Nephron (organoid): ENCODE measurements at regions not wholly inside any gene's neighbourhood (a gene's known extent, or its start where the extent isn't known, plus 50 kb on each side); places are given as distances from the start of the nearest gene placed in this dataset.
A peak's percentile ranks its signal among the peaks of the same experiment; 100 is the strongest.

ENCODE experiments used
- H3K27ac Mint-ChIP-seq, 3 experiments: 2 replicates each; pipeline ENCODE4 v1.8.0; 2020; ENCODE audit warnings: mixed read lengths in 3 of 3, mild to moderate bottlenecking in 2 of 3, moderate library complexity in 1 of 3
- H3K27me3 Mint-ChIP-seq: 2 replicates; pipeline ENCODE4 v1.8.0; 2021; ENCODE audit warnings: low read depth, mild to moderate bottlenecking, moderate library complexity, mixed read lengths
- H3K36me3 Mint-ChIP-seq: 2 replicates; pipeline ENCODE4 v1.8.0; 2020; ENCODE audit warnings: low read depth, mixed read lengths
- H3K4me1 Mint-ChIP-seq: 2 replicates; pipeline ENCODE4 v1.8.0; 2020; ENCODE audit warnings: mixed read lengths
- H3K4me3 Mint-ChIP-seq, 3 experiments: 2 replicates each; pipeline ENCODE4 v1.8.0; 2020; ENCODE audit warnings: mild to moderate bottlenecking in 3 of 3, mixed read lengths in 3 of 3, moderate library complexity in 2 of 3
- H3K9me3 Mint-ChIP-seq: 2 replicates; pipeline ENCODE4 v1.8.0; 2020; ENCODE audit warnings: mixed read lengths
- TF ChIP-seq, protein P1 (sequence below), 3 experiments: fragments of 200-600 bp; sonication (generic); IDR thresholded peaks; one replicate each; pipeline ENCODE4 v1.5.0; 2021; ENCODE audit warnings: antibody characterized with exemption in 3 of 3; ENCODE audit not compliant: unreplicated experiment in 3 of 3

DNA sequence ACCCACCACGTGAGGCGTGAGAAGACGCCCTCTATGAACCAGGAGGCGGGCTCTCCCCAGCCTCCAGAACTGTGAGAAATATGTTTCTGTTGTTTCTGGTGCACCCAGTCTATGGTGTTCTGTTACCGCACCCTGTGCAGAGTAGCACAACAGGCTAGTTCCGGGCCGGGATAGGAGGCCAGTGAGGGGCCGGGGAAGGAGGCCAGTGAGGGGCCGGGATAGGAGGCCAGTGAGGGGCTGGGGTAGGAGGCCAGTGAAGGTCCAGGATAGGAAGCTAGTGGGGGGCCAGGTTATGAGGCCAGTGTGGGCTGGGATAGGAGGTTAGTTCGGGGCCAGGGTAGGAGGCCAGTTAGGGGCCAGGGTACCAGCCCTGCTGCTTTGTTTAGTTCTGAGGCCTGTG, 204.6 kb downstream of the BARX2 start:
- Mint-ChIP-seq H3K9me3 (no peaks in the 10 kb centered on the region), H3K27ac (no peak overlapping the region), H3K4me1 (peaks cover 14% of the 10 kb centered on the region), H3K27me3 (peaks cover 12% of the 10 kb centered on the region), H3K4me3 (no peak overlapping the region), H3K36me3 (no peaks in the 10 kb centered on the region)
- TF ChIP-seq, protein P1, sequence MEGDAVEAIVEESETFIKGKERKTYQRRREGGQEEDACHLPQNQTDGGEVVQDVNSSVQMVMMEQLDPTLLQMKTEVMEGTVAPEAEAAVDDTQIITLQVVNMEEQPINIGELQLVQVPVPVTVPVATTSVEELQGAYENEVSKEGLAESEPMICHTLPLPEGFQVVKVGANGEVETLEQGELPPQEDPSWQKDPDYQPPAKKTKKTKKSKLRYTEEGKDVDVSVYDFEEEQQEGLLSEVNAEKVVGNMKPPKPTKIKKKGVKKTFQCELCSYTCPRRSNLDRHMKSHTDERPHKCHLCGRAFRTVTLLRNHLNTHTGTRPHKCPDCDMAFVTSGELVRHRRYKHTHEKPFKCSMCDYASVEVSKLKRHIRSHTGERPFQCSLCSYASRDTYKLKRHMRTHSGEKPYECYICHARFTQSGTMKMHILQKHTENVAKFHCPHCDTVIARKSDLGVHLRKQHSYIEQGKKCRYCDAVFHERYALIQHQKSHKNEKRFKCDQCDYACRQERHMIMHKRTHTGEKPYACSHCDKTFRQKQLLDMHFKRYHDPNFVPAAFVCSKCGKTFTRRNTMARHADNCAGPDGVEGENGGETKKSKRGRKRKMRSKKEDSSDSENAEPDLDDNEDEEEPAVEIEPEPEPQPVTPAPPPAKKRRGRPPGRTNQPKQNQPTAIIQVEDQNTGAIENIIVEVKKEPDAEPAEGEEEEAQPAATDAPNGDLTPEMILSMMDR (IDR thresholded peaks at IDR 0.05; ENCODE audit: unreplicated experiment in 3 of 3), result no peak

DNA sequence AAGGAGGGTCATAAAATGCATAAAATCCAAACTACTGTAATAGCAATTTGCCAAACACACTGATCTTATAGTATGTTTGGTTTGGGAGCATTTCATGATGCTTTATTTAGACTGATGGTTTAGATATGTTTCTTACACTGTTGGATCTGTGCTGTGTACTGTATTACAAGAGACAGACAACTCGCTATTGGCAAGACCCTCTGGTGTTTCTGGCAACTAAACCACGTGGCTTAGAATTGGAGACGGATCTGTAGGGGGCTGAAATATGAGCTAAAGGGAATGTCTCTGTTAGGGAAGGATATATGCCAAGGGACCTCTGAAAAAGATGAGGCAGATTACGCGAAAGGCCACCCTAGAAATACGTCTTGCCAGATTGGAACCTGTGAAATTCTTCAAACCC, 208.7 kb downstream of the BARX2 start:
- peak overlapping the region in 2 of 3 experiments; percentile 12 to 16 for H3K27ac Mint-ChIP-seq
- peaks cover 14% of the 10 kb centered on the region for H3K4me1 Mint-ChIP-seq

DNA sequence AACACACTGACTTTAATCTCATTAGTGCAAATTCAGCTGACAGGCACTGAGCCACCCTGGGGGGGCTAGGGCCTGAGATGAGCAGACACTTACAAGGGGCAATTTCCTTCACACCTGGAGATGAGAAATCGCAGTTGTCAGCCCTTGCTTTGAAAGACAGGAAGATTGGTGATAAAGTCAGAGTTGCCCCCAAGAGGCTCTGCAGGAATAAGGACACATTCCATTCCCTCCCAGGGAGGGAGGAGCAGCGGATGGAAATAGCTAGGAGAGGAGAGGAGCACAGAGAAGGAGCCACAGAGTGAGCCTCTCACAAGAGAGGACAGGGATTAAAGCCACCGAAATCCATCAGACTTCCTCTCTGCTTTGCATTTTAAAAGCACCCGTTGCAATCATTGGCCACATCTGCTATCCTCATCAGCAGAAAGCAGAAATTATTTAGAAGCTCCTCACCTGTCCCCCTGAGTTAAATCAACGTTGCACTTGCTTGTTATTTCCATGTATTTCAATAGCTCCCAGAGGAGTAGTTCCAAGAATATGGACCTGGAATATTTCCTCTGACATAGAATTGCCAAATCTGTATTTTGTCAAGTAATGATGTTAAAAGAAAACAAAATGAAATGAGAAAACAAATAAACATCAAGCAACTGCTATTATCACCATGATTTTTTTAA, 213.7 kb downstream of the BARX2 start:
- Mint-ChIP-seq H3K36me3 (no peaks in the 10 kb centered on the region), H3K4me3 (no peak overlapping the region)
- TF ChIP-seq, protein P1 (IDR thresholded peaks at IDR 0.05; ENCODE audit: unreplicated experiment in 3 of 3), result no peak

More for the DNA sequence above, 208.7 kb downstream of the BARX2 start:
- no peaks in the 10 kb centered on the region for H3K9me3 Mint-ChIP-seq
- H3K36me3 Mint-ChIP-seq, result no peaks in the 10 kb centered on the region
- no peak overlapping the region for H3K4me3 Mint-ChIP-seq
- H3K27me3 Mint-ChIP-seq, result peaks cover 13% of the 10 kb centered on the region
- TF ChIP-seq, protein P1 (IDR thresholded peaks at IDR 0.05; ENCODE audit: unreplicated experiment in 3 of 3), result no peak

DNA sequence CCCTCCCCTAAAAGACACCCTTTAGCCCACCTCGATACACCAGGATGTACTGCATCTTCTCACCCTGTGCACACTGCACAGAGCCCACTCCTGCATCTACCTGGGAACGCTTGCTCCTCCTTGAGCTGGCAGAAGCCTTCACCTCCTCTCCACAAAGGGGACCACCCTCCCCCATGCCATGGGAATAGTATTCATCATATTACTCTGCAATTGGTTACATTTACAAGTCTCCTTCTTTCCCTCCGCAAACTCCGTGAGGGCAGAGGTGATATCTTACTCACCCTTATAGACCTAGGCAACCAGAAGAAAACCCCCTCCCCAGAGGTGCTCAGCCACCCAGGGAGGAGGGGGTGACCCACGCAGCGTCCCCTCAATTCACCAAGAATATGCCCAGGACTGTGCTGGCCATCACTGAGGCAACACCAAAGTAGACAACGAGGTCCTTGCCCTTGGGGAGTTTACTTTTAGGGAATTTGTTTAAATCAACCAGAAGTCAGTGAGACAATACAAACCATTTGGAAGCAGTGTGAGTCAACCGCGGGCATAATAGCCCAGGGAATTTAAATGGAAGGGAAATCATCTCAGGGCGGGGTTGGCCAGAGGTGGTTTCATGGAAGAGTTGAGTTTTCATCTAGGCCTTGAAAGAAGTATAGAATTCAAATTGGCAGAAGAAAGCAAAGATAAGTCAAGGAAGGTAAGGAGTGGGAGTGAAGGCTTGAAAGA, 214.5 kb downstream of the BARX2 start:
- TF ChIP-seq, protein P1 (IDR thresholded peaks at IDR 0.05; ENCODE audit: unreplicated experiment in 3 of 3), result no peak
- H3K9me3 Mint-ChIP-seq, result peaks cover 2% of the 10 kb centered on the region
- peaks cover 10% of the 10 kb centered on the region for H3K27me3 Mint-ChIP-seq
- no peak overlapping the region for H3K27ac Mint-ChIP-seq
- H3K4me3 Mint-ChIP-seq, result no peak overlapping the region
- H3K36me3 Mint-ChIP-seq, result no peaks in the 10 kb centered on the region
- peaks cover 5% of the 10 kb centered on the region for H3K4me1 Mint-ChIP-seq

More for the DNA sequence above, 213.7 kb downstream of the BARX2 start:
- no peak overlapping the region for H3K27ac Mint-ChIP-seq
- H3K9me3 Mint-ChIP-seq, result peaks cover 2% of the 10 kb centered on the region
- H3K27me3 Mint-ChIP-seq, result peaks cover 6% of the 10 kb centered on the region
- peaks cover 4% of the 10 kb centered on the region for H3K4me1 Mint-ChIP-seq

DNA sequence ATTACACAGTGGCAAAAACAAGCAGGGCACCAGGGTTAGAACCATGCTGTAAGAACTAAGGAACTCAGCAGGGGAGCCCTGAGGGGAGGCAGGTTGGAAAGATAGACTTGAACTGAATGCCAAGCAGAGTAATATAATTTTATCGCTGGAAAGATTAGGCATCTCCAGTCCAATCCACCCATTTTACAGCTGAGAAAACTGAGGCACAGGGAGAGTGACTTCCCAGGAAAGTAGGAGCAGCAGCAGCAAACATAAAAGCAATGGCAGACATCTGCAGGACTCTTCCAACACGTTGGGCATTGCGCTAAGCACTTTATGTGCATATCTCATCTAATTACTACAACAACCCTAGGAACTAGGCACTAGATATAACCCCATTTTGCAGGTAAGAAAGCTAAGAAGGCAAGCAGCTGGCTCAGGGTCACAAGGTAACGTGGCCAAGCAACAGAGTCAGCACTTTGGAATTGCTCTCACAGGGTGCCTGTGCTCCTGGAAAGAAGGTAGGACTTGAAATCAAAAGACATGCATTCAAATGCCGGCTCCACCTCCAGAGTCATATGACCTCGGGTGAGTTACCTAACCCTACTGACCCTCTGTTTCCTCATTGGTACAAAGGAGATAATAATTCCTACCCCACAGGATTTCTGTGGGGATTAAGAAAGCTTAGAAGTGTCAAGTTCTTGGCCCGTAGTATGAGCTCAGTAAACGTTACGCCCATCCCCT, 215.3 kb downstream of the BARX2 start:
- Mint-ChIP-seq H3K27ac (no peak overlapping the region), H3K4me3 (no peak overlapping the region), H3K27me3 (peaks cover 10% of the 10 kb centered on the region), H3K9me3 (peaks cover 2% of the 10 kb centered on the region), H3K36me3 (no peaks in the 10 kb centered on the region), H3K4me1 (peaks cover 11% of the 10 kb centered on the region)
- TF ChIP-seq, protein P1 (IDR thresholded peaks at IDR 0.05; ENCODE audit: unreplicated experiment in 3 of 3), result no peak
